HFFc6 (cell line): ENCODE measurements at regions not wholly inside any gene's neighbourhood (a gene's known extent, or its start where the extent isn't known, plus 50 kb on each side); places are given as distances from the start of the nearest gene placed in this dataset.

Experiments
- DNase-seq: peaks from one replicate; pipeline ENCODE4 v3.0.0-alpha.2; 2018
- H3K27ac Mint-ChIP-seq: 2 replicates; pipeline ENCODE4 v1.8.0; 2020; ENCODE audit warnings: mild to moderate bottlenecking, mixed read lengths
- H3K27me3 Mint-ChIP-seq: 2 replicates; pipeline ENCODE4 v1.8.0; 2021; ENCODE audit warnings: mild to moderate bottlenecking, moderate library complexity, mixed read lengths; ENCODE audit not compliant: insufficient read depth
- H3K36me3 Mint-ChIP-seq: 2 replicates; pipeline ENCODE4 v1.8.0; 2021; ENCODE audit warnings: low read depth, mixed read lengths
- H3K4me1 Mint-ChIP-seq: 2 replicates; pipeline ENCODE4 v1.8.0; 2020; ENCODE audit warnings: low read depth, mixed read lengths
- H3K4me3 Mint-ChIP-seq: 2 replicates; pipeline ENCODE4 v1.8.0; 2020; ENCODE audit warnings: mild to moderate bottlenecking, moderate library complexity, mixed read lengths
- H3K9me3 Mint-ChIP-seq: 2 replicates; pipeline ENCODE4 v1.8.0; 2020; ENCODE audit warnings: mild to moderate bottlenecking, mixed read lengths
- CTCF ChIP-seq: fragments of 200-600 bp; sonication (generic); IDR thresholded peaks from 2 replicates; pipeline ENCODE4 v1.5.0; 2021; ENCODE audit warnings: antibody characterized with exemption, mild to moderate bottlenecking

GRCh38 chr5:17326600-17327037, 109.2 kb downstream of the BASP1 start:
- Mint-ChIP-seq H3K4me1 (no peaks in the 10 kb centered on the region), H3K36me3 (no peaks in the 10 kb centered on the region), H3K27me3 (peaks cover 15% of the 10 kb centered on the region), H3K27ac (no peak overlapping the region), H3K9me3 (no peaks in the 10 kb centered on the region), H3K4me3 (no peak overlapping the region)
- no peak for DNase-seq
- TF ChIP-seq CTCF = no peak

- no peak for DNase-seq
- Mint-ChIP-seq H3K4me1 (no peaks in the 10 kb centered on the region), H3K4me3 (no peak overlapping the region), H3K27me3 (peaks cover 15% of the 10 kb centered on the region), H3K9me3 (no peaks in the 10 kb centered on the region), H3K27ac (no peak overlapping the region), H3K36me3 (no peaks in the 10 kb centered on the region)
- TF ChIP-seq CTCF = no peak
Measured at GRCh38 chr5:17327048-17327625, 109.7 kb downstream of the BASP1 start.

- H3K27me3 Mint-ChIP-seq = peaks cover 5% of the 10 kb centered on the region
- H3K4me1 Mint-ChIP-seq = no peaks in the 10 kb centered on the region
- no peak overlapping the region for H3K4me3 Mint-ChIP-seq
- DNase-seq = no peak
- H3K27ac Mint-ChIP-seq = no peak overlapping the region
- no peaks in the 10 kb centered on the region for H3K9me3 Mint-ChIP-seq
- H3K36me3 Mint-ChIP-seq = no peaks in the 10 kb centered on the region
- TF ChIP-seq CTCF = no peak
Measured at GRCh38 chr5:17329571-17329970, 112.1 kb downstream of the BASP1 start.

- H3K36me3 Mint-ChIP-seq = no peaks in the 10 kb centered on the region
- no peaks in the 10 kb centered on the region; the same call in 1 of the 2 replicates for H3K27me3 Mint-ChIP-seq
- H3K4me3 Mint-ChIP-seq = no peak overlapping the region
- DNase-seq = no peak
- H3K9me3 Mint-ChIP-seq = no peaks in the 10 kb centered on the region
- no peak overlapping the region for H3K27ac Mint-ChIP-seq
- no peaks in the 10 kb centered on the region for H3K4me1 Mint-ChIP-seq
- no peak for TF ChIP-seq CTCF
Measured at GRCh38 chr5:17330386-17330785, 113.0 kb downstream of the BASP1 start.

GRCh38 chr5:17331651-17332050, 114.2 kb downstream of the BASP1 start:
- Mint-ChIP-seq H3K4me3 (no peak overlapping the region), H3K36me3 (0 out of 2 replicates have a peak, but pooled peaks cover 3% of the 10 kb centered on the region), H3K27me3 (no peaks in the 10 kb centered on the region; the same call in none of the 2 replicates), H3K4me1 (no peaks in the 10 kb centered on the region), H3K27ac (no peak overlapping the region), H3K9me3 (peaks cover 3% of the 10 kb centered on the region; the same call in 1 of the 2 replicates)
- no peak for TF ChIP-seq CTCF
- no peak for DNase-seq
